Activated CD8-positive, alpha-beta T cell treated with anti-CD3 and anti-CD28 coated beads for 36 hours (primary cell): ENCODE measurements at regions not wholly inside any gene's neighbourhood (a gene's known extent, or its start where the extent isn't known, plus 50 kb on each side); places are given as distances from the start of the nearest gene placed in this dataset.

Source experiments
- ATAC-seq: fragments of 200-7000 bp; cut with Tn5 transposase; one replicate; pipeline ENCODE4 v1.10.0; 2021; ENCODE audit warnings: mild to moderate bottlenecking, moderate library complexity
- CTCF ChIA-PET: fragments of 350-600 bp; sonication (Branson Sonifier 250); formaldehyde crosslinking; loops from one replicate; lab custom pipeline; 2021; ENCODE audit warnings: antibody characterized with exemption; lab: Charles Lee
- POLR2A ChIA-PET: fragments of 350-600 bp; sonication (Branson Sonifier 250); formaldehyde crosslinking; loops from one replicate; lab custom pipeline; 2021; ENCODE audit warnings: antibody characterized with exemption; lab: Charles Lee
- DNase-seq: peaks from one replicate; pipeline ENCODE4 v3.0.0-alpha.2; 2020
- H3K27ac Mint-ChIP-seq: one replicate; pipeline ENCODE4 v1.8.0; 2021; ENCODE audit warnings: mild to moderate bottlenecking, mixed read lengths
- H3K27me3 Mint-ChIP-seq: one replicate; pipeline ENCODE4 v1.8.0; 2021; ENCODE audit warnings: mixed read lengths
- H3K36me3 Mint-ChIP-seq: one replicate; pipeline ENCODE4 v1.8.0; 2021; ENCODE audit warnings: low read depth, mixed read lengths
- H3K4me1 Mint-ChIP-seq: one replicate; pipeline ENCODE4 v1.8.0; 2021; ENCODE audit warnings: low read depth, mixed read lengths
- H3K4me3 Mint-ChIP-seq: one replicate; pipeline ENCODE4 v1.8.0; 2021; ENCODE audit warnings: mild to moderate bottlenecking, moderate library complexity, mixed read lengths
- H3K9me3 Mint-ChIP-seq: one replicate; pipeline ENCODE4 v1.8.0; 2021; ENCODE audit warnings: mixed read lengths
- intact Hi-C: fragments of 100-400 bp; cut with micrococcal nuclease; formaldehyde crosslinking; loops from one replicate; pipeline ENCODE4 v1.10.0; 2022
- TF ChIP-seq, protein P1 (sequence below): fragments of 200-600 bp; IDR thresholded peaks from one replicate; pipeline ENCODE4 v1.8.0; 2022; ENCODE audit warnings: antibody characterized with exemption, mild to moderate bottlenecking

DNA sequence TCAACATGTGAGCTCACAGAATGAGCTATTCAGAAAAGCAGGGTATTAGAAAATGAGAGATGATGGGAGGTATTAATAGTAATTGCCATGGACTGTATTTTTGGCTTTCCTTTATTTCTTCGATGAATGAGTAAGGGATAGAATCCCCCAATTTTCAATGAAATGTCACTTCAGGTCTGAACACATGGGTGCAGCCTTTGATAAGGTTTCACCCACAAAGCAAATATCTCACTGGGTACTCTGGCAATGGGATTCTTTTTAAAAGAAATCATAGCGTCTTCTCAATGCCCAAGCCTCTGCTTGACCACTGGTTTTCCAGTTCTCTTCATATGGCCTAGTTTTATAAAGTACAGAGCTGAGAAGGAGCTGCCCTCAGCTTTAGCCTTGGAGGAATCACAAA, 610.5 kb upstream of the FANCL start:
- ATAC-seq = no peak
- TF ChIP-seq, protein P1, sequence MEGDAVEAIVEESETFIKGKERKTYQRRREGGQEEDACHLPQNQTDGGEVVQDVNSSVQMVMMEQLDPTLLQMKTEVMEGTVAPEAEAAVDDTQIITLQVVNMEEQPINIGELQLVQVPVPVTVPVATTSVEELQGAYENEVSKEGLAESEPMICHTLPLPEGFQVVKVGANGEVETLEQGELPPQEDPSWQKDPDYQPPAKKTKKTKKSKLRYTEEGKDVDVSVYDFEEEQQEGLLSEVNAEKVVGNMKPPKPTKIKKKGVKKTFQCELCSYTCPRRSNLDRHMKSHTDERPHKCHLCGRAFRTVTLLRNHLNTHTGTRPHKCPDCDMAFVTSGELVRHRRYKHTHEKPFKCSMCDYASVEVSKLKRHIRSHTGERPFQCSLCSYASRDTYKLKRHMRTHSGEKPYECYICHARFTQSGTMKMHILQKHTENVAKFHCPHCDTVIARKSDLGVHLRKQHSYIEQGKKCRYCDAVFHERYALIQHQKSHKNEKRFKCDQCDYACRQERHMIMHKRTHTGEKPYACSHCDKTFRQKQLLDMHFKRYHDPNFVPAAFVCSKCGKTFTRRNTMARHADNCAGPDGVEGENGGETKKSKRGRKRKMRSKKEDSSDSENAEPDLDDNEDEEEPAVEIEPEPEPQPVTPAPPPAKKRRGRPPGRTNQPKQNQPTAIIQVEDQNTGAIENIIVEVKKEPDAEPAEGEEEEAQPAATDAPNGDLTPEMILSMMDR = no peak
- Mint-ChIP-seq H3K36me3 (no peaks in the 10 kb centered on the region), H3K27me3 (no peaks in the 10 kb centered on the region), H3K27ac (no peak overlapping the region), H3K9me3 (no peaks in the 10 kb centered on the region), H3K4me3 (no peak overlapping the region), H3K4me1 (no peaks in the 10 kb centered on the region)
- DNase-seq = no peak
- ChIA-PET POLR2A (no interaction called here), CTCF (no interaction called here)
- intact Hi-C loops = no loop called here

- CTCF ChIA-PET = no interaction called here
- Mint-ChIP-seq H3K9me3 (no peaks in the 10 kb centered on the region), H3K27me3 (no peaks in the 10 kb centered on the region), H3K4me3 (no peak overlapping the region), H3K4me1 (no peaks in the 10 kb centered on the region), H3K36me3 (no peaks in the 10 kb centered on the region), H3K27ac (no peak overlapping the region)
- ATAC-seq (no peak), DNase-seq (no peak)
- intact Hi-C loops = no loop called here
- POLR2A ChIA-PET = no interaction called here
- TF ChIP-seq, protein P1 = no peak
These were observed 603.9 kb upstream of the FANCL start for GRCh38 chr2:58845011-58845410.

DNA sequence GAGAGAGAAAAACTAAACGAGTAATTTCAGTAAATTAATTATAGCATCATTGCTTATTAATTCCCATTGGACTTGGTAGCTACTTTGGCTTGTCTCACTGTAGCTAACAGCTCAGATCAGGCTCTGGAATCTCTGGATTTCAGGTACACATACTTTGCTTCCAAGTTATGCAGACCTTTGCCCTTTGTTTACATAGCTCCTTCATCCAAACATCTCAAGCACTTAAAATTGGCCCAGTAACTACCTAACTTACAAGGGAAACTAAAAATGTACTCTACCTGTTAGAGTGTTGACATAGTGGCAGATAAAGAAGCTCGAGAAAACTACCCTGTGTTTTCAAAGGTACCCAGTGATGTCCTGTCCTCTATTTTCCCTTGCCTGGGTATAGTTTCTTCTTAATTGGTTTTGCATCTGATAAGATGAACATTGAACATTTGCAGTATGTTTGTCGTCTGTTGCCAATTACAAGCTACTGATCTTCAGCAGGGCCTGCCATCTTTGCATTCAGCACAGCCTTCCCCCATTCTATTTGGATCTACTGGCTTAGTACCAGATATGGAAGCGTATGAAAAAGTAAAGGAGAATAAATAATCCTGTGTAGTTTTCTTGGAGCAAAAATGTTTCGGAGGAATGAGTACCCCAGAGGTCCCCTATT, 601.5 kb upstream of the FANCL start:
- TF ChIP-seq, protein P1 = no peak
- Mint-ChIP-seq H3K36me3 (no peaks in the 10 kb centered on the region), H3K4me3 (no peak overlapping the region), H3K27ac (no peak overlapping the region), H3K27me3 (no peaks in the 10 kb centered on the region), H3K4me1 (no peaks in the 10 kb centered on the region), H3K9me3 (no peaks in the 10 kb centered on the region)
- CTCF ChIA-PET = interaction anchor here (1.4 kb wide), 1 partner anchor 17 kb away, joined by 3 read pairs; no protein-coding TSS in a partner anchor
- intact Hi-C loops = no loop called here
- ATAC-seq (no peak), DNase-seq (no peak)
- POLR2A ChIA-PET = no interaction called here

GRCh38 chr2:58834404-58834803, 593.3 kb upstream of the FANCL start:
- intact Hi-C loops = no loop called here
- no peak overlapping the region for H3K27ac Mint-ChIP-seq
- no peaks in the 10 kb centered on the region for H3K36me3 Mint-ChIP-seq
- peaks cover 5% of the 10 kb centered on the region for H3K9me3 Mint-ChIP-seq
- POLR2A ChIA-PET = no interaction called here
- no peak overlapping the region for H3K4me3 Mint-ChIP-seq
- DNase-seq (peak; percentile 18), ATAC-seq (no peak)
- TF ChIP-seq, protein P1 = no peak
- CTCF ChIA-PET = no interaction called here
- no peaks in the 10 kb centered on the region for H3K27me3 Mint-ChIP-seq
- H3K4me1 Mint-ChIP-seq = no peaks in the 10 kb centered on the region

- intact Hi-C loops = no loop called here
- no peaks in the 10 kb centered on the region for H3K27me3 Mint-ChIP-seq
- no peaks in the 10 kb centered on the region for H3K36me3 Mint-ChIP-seq
- no peaks in the 10 kb centered on the region for H3K4me1 Mint-ChIP-seq
- ChIA-PET CTCF (no interaction called here), POLR2A (no interaction called here)
- TF ChIP-seq, protein P1 = no peak
- ATAC-seq (no peak), DNase-seq (no peak)
- H3K9me3 Mint-ChIP-seq = peaks cover 33% of the 10 kb centered on the region
- no peak overlapping the region for H3K27ac Mint-ChIP-seq
- no peak overlapping the region for H3K4me3 Mint-ChIP-seq
These were observed 585.7 kb upstream of the FANCL start for GRCh38 chr2:58826795-58827194.
